ENCODE measurements at regions not wholly inside any gene's neighbourhood (a gene's known extent, or its start where the extent isn't known, plus 50 kb on each side); places are given as distances from the start of the nearest gene placed in this dataset.

DNA sequence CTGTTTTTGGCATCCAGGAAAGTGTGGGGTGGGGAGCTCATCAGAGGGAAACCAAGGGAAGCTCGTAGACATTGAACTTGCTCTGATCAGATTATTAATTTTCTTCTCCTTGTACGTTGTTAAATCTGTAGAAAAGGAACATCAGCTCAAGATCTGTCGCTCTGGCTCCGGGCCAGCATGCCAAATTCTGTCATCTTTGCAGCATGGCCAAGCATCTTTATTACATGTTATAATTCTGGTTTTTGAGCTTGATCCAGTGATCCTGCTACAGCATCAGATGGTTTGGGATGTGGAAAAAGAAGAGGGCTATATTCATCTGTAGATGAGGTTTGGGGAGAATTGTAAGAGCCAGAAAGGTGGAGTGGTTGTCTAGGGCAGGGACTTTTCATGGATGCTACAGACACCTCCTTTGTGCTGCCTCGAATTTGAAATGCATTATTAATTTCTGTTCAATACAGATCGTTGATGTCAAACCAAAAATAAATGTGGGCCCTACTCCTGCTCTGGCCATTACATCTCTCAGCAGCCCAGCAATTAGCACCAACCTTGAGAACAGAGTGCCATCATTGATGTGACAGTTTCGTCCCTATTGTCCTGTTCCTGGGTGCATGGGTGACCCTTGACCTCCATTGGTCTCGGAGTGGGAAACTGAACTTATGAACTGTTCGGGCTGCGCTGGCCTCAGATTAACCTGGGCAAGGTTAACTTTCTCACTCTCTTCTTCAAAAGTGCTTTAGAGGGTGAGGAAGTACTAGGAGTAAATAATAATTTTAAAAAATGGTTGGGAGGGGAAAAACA lies 250.8 kb downstream of the SOX4 start:
- no peak for TF ChIP-seq POLR2AphosphoS5 (IDR thresholded peaks at IDR 0.05; ENCODE audit: insufficient read depth, low read depth, low read length)
- TF ChIP-seq MYC (IDR thresholded peaks at IDR 0.05; ENCODE audit: low read depth, low read length) = no peak
- TF ChIP-seq, protein P1, sequence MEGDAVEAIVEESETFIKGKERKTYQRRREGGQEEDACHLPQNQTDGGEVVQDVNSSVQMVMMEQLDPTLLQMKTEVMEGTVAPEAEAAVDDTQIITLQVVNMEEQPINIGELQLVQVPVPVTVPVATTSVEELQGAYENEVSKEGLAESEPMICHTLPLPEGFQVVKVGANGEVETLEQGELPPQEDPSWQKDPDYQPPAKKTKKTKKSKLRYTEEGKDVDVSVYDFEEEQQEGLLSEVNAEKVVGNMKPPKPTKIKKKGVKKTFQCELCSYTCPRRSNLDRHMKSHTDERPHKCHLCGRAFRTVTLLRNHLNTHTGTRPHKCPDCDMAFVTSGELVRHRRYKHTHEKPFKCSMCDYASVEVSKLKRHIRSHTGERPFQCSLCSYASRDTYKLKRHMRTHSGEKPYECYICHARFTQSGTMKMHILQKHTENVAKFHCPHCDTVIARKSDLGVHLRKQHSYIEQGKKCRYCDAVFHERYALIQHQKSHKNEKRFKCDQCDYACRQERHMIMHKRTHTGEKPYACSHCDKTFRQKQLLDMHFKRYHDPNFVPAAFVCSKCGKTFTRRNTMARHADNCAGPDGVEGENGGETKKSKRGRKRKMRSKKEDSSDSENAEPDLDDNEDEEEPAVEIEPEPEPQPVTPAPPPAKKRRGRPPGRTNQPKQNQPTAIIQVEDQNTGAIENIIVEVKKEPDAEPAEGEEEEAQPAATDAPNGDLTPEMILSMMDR (IDR thresholded peaks at IDR 0.05; ENCODE audit: extremely low read depth in 1 of 2, insufficient read depth in 1 of 2, low read depth in 1 of 2, low read length in 2 of 2) = no peak
- TF ChIP-seq, protein P2, sequence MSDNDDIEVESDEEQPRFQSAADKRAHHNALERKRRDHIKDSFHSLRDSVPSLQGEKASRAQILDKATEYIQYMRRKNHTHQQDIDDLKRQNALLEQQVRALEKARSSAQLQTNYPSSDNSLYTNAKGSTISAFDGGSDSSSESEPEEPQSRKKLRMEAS (IDR thresholded peaks at IDR 0.05; ENCODE audit: insufficient read depth, insufficient read length) = no peak
- no peak for TF ChIP-seq EZH2 (IDR thresholded peaks at IDR 0.05; ENCODE audit: borderline replicate concordance, low read depth, low read length, severe bottlenecking)
- TF ChIP-seq GATA2 (IDR thresholded peaks at IDR 0.05; ENCODE audit: insufficient read depth, insufficient read length, low read depth, low read length) = no peak
- no peak for TF ChIP-seq POLR2A (IDR thresholded peaks at IDR 0.05; ENCODE audit: low read depth, low read length)

Measured in endothelial cell of umbilical vein (primary cell).